Hematopoietic multipotent progenitor cell treated with erythropoietin and hydrocortisone succinate and interleukin-3 and kit ligand, for 4 days (in vitro differentiated cells): ENCODE measurements at regions not wholly inside any gene's neighbourhood (a gene's known extent, or its start where the extent isn't known, plus 50 kb on each side); places are given as distances from the start of the nearest gene placed in this dataset.
A peak's percentile ranks its signal among the peaks of the same experiment; 100 is the strongest.

ENCODE experiments used
- DNase-seq: peaks from one replicate; pipeline ENCODE4 v3.0.0-alpha.2; 2015

DNA sequence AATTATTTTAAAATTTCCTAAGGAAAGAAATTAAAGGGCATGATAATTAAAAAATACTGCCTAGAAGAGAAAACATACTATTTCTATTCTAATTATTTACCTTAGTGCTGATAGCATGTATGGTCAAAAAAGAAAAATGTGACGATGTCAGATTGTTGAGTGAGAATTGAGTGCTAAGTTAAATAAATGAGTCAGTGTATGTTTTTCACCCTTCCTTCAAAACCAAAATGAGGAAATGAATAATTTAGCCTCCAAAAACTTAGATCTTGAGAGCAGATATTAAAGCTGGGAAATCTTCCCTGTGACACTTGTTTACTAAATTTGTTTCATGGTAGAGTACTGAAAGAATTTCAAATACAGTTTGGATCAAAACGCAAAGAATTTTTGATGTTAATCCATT, 58.6 kb upstream of the NYAP2 start:
- no peak for DNase-seq

DNA sequence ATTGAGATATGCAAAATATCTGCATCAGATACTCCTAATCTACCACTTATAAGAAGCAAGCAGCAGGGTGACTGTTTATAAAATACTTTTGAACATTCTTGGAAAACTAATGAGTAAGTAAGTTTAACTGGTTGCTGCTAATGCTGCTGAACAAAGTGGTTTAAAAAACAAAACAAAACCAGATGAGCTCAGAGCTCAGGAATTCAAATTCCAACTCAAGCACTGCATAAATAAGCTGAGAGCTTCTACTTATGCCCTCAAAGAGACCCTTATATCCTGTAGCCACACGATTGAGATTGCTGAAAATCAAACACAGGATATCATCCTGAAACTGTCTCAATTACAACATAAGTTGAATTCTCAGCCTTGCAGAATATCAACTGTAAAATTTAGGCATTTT, 62.3 kb upstream of the NYAP2 start:
- DNase-seq, result no peak

DNA sequence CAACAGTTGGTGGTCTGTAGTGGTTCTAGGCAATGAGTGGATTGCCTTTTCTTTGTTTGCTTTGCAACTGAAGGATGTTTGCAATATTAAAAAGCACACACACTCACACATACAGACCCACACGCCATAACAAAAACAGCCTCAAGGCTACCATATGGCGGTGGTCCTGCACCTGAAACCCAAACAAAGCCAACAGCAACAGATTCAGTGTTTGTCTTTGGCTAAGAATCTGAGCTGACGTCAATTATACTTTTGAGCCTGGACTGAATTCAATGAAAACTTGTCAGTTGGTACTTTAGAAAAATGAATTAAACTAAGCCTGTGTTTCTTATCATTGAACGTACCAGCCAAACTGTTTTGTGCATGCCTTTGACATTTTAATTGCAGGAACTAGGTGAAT, 65.0 kb upstream of the NYAP2 start:
- DNase-seq, result no peak

DNA sequence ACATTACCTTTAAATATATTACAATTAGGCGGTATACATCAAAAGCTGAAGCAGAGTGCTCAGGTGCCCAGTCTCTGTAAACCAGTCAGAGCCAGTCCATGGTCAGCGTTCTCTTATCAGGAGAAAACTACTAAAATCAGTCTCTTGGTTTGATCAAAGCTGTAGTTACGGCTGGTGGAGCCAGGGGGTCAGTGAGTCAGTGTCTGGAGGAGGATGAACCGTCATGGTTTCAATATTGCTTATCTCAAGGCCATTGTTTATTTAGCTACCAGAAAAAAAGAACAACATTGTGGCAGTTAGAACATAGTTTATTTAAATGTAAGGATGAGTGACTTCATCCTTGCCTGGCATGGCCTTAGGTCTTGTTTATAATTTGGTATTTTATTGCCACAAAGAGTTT, 71.3 kb upstream of the NYAP2 start:
- no peak for DNase-seq

DNA sequence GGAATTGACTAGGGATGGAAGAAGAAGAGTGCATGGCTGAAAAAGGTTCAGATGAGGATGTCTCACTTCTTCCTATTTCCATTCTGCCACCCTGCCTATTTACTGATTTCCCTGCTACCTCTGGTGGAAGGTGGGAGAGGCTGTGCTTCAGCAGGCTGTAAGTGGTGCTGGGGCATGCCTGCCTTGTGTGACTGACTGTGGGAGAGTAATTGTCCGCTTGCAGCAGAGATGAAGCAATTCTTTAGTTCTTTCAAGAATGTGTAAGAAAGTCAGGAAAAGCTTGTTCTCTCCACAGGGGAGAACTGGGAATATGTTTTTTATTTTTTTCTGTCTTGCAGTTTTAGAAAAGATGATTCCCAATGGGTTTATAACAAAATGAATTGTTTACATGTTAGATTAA, 72.5 kb upstream of the NYAP2 start:
- DNase-seq, result no peak

DNA sequence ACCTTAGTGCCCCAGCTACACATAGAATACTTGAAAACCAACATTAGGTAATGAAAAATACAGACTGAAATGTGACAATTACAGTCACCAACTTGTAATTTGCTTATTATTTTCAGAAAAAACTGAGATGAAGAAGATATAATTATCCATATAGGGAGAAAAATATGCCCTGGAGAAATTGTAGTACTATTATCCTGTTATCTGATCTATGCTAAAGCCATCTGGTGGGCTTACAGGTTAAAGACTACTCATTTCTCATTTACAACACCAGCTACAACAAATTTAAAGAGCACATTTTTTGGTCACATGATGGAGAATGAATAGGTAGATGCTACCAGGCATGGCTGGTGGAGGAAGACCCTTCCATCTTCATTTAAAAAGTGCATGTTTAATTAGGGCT, 79.6 kb upstream of the NYAP2 start:
- DNase-seq, result no peak

DNA sequence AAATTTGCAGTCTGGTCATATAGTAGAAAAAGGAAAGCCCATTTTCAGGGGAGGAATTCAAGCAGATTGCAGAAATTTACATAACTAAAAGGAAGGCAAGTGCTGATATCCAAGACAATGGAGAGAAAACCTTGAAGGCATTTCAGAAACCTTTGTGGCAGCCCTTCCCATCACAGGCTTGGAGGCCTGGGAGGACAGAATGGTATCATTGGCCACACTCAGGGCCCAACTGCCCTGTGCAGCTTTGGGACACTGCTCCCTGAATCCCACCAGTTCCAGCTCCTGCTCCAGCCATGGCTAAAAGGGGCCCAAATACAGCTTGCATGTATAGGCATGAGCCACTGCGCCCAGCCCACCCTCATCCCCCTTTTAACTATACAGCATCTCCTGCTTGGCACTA, 81.1 kb upstream of the NYAP2 start:
- DNase-seq, result no peak

DNA sequence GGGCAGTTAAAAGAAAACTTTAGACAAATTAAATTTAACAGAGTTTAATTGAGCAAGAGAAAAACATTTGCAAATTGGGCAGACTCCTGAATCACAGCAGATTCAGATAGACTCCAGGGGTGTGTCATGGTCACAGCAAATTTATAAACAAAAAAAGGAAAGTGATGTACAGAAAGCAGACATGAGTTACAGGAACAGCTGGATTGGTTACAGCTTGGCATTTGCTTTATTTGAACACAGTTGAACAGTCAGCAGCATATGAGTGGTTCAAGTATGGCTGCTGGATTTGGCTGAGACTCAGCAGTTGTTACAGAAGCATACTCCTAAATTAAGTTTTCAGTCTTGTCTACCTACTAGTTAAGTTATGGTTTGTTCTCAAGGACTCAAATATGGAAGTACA, 82.3 kb upstream of the NYAP2 start:
- no peak for DNase-seq

DNA sequence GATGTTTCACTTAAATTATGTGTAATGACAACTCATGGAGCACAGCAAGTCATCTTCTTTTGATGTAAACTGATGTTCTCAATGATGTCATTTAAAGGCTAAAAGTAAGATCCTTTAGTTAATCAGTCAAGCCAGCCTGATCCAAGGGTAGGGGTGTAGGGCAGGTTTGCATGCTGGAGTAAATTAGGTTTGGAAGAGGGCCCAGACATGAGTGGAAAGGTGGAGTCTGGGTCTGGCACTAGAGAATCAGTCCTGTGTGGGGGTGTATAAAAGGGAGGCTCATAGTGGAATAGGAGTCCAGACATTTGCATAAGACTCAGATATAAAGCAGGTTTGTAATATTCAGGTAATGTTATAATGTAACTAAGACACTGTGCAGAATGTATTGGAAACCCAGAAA, 88.8 kb upstream of the NYAP2 start:
- no peak for DNase-seq

DNA sequence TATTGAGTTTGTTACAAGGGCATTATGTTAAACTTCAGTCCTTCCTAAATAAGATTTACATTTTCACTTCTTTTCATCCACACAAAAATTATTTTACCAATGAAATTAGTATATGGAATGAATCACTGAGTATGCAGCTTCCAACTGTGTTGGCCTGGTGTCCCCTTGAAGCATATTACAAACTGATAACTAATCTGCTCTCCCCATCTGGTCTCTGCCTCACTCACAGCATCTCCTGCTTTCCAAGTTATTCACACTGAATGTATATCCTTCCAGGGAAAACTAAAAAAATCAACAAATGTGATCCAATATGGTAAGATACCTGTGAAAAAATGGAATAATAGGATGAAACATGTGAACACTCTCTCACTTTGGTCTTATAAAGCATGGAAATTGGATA, 90.0 kb upstream of the NYAP2 start:
- DNase-seq, result no peak

DNA sequence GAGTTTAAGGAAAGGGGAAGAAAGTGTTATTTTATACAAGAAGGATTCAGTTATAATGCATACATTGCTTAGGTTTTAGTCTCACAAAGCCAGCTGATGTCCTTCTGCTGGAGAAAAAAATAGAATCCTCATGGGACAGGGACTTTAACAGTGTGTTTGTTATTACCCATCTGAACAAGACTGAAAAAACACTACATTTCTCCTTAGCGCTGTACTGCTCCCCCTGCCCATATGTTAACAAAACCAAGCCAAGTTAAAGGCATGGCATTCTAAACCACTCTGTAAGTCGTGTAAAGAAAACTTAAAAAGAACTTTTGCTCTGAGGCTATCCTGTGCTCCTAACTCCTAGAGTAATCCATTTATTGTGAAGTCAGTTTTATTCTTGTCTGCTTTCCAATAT, 102.6 kb upstream of the NYAP2 start:
- no peak for DNase-seq

DNA sequence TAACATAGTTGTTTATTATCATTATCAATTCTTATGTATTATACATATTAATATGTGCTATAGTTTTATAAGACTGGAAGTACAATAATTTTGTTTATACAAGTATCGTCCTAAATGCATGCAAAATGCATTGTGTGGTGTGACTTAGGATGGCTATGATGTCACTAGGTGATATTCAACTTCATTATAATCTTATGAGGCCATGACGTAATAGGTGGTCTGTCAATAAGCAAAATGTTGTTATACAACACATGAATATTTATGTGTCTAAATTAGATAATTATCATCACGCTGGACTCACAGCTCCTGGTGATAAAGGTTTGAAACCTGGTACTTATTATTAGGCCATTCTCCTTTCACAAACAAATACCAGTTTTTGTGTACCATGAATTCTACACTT, 104.4 kb upstream of the NYAP2 start:
- DNase-seq, result no peak

DNA sequence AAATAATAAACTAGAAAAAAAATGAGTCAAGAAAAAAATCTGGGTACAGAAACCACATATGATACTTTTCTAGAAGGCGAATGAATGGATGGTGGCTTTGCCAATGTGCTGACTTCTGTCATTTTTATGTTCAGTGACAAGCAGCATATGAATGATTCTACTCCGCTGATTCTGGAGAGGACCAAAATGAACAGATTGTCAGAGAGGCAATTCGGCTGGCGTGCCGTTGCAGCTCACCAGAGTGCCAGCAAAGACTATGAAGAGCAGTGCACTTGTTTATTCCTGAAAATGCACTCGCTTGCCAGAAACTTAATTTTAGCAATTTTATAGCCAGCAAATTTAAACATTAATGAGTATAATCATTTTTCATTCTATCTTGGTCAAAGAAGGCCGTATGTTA, 105.9 kb upstream of the NYAP2 start:
- DNase-seq, result no peak

DNA sequence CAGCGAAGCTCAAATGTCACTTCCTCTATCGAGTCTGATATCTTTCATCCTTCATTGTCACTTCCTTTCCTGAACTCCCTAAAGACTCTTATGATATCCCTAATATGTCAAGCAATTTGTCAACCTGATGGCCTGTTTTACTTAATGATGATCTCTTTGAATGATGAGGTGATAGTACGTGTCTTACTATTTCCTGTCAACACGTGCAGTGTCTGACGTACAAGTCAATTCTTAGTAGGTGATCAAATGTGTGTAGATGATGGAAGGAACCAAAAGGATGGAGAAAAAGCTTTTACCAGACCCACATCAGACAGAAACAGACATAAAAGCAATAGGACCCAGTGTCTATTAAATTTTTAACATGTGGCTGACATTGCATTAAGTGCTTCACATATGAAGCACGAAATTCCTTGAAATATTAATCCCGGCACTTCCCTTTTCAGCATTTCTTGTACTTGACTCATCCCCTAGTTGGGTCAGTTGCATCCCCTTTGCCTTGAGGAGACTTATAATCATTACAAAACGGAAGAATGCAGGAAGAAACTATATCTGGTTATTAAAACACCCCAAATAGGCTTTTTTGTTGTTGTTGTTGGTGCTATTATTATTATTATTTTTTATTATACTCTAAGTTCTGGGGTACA, 108.6 kb upstream of the NYAP2 start:
- DNase-seq, result no peak

DNA sequence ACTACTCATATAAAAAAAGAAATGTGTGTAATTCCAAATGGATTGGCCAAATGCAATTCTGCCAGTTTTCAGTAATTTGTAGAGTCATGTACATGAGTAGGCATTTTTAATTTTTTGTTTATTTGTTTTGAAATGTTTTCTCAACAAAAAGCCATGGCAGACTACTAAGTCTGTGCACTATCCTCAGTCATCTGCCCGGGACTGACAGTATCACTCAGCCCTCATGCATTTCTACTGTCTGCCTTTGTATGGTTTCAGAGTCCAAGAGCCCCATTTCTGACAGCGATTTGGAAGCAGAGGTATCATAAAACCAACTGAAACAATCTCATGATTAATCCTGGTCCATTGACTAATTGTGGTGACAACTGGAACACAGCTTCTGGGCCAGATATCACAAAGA, 109.9 kb upstream of the NYAP2 start:
- no peak for DNase-seq

DNA sequence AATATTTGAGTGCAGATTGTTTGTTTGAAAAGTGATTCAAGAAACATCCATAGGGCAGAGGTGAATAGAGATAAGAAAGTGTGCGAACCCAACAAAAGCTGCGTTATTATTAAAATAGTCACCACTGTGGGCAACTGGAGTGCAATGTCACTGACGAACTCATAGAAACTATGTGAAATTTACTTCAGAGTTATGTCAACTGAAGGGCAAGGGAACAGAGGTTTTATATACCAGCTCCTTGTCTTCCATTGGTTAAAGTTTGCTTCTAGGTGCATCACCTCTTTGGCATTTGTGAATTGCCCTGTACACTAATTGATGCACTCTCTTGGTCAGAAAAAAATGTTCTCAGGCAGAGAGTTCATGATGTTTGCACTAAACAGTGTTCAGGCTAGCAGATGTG, 110.5 kb upstream of the NYAP2 start:
- DNase-seq, result no peak

DNA sequence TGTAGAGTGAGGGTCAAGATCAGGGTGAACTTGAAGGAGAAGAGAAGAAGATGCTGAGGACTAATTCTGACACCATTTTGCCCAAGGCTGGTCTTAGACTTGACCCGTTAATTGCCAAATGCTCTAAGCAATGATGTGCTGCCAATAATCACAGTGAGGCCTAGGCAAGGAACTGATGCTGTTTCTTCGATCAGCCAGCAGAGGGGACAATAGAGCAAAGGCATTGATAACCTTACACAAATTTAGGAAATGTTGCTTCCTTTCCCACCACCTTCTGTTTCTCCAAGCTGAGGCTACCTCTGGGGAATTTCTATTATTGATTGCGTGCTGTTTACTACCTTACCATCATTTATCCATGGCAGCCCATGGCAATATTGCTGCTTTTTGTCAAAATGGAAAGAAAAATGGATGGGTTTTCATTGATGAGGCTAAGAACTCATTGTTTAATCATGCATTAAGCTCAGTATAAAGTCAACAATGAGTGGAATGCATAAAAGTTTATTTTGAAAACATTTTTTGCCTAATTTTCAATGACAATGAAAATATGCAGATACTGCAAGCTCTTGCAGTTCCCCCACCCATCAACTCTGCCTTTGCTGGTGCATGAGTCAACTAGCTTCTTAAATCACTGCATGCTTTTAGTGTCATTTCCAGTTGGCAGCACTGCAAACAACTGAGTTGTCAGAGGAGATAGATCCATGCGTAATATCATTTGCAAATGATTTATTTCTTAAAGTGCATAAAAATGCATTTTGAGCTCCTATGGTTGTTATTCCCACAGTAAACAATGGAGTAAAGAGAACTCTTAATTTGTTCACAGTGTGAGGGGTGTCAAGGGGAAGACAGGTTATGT, 116.4 kb upstream of the NYAP2 start:
- peak; percentile 42 for DNase-seq

DNA sequence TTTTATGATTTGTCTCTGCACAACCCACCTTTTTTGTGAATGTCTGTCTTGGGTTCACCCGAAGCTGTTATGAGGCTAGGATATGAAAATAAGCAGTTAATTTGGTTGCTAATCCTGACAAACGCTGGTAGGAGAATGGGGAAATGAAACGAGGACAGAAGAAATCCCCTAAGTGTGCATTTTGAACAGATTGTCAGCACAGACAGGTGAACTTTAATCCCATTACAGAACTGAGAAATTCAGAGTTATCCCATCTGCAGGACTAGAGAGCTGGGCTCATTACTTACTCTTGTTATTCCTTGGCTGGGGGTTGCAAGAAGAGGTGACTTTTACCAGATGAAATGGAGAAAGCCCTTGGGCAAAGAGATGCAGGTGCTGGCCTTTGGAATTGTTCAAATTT, 123.3 kb upstream of the NYAP2 start:
- no peak for DNase-seq

DNA sequence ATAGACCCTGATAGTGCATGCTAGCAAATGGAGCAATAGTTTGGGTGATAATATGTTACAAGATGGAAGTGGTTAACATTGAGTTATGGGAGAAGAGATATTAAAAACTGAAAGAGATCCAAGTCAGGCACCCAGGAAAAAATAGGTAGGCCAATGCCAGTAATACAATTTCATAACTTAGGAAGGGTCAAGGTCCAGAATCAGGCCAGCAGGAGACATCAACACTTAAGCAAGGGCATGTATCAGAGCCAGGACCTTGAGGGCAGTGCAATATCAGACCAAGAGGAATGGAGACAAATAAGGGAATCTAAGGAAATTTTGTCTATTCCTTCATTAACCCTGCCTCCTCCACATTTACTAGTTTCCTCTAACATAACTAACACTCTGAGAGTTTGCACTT, 124.1 kb upstream of the NYAP2 start:
- no peak for DNase-seq

DNA sequence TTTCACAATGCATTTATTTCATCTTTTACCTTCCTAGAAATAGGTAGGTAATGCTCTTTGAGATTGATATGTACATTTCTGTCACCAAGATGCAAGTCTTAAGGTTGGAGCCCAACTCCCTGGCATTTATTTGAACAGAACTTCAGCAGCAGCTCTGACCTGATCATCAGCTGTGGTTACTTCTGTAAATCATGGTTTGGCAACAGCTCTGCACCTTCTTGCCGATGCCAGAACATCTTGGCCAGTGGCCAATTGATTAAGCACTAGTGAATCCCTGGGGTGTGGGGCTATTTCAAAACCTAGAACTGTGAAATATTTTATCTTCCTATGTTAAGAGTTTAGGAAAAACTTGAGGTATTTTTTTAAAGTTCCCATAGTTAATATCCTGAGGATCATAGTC, 124.8 kb upstream of the NYAP2 start:
- DNase-seq, result peak; percentile 4

DNA sequence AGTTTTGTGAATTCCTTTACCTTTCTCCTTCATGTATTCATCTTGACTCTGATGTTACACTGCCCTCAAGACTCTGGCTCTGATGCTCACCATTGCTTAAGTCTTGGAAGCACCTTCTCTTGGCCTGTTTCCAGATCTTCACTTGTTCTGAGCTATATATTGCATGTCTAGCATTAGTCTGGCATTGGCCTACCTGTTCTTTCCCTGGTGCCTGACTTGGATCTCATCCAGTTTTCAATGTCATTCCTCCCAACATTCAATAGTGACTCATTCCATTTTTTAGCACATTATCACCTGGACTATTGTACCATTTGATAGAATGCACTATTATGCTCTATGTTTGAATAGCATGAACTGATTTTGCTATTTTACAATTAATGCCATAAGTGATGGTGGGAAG, 127.3 kb upstream of the NYAP2 start:
- no peak for DNase-seq

DNA sequence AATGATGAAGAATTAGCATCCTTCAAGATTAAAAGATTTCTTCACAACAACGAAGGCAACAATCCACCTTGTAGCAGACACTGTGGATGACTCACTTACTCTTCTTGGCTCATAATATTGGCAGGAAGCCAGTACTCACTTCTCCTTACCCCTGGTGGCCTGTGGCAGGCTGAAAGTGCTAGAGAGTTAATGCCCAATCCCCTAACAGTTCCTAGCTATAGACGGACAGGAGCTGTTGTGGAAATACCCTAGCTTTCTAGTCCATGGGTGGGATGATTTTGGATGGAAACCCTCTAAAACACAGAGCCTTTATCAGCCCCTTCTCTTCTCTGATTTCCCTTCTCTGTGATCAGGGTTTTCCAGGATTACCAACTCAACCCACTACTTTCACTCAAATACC, 128.6 kb upstream of the NYAP2 start:
- peak; percentile 75 for DNase-seq

DNA sequence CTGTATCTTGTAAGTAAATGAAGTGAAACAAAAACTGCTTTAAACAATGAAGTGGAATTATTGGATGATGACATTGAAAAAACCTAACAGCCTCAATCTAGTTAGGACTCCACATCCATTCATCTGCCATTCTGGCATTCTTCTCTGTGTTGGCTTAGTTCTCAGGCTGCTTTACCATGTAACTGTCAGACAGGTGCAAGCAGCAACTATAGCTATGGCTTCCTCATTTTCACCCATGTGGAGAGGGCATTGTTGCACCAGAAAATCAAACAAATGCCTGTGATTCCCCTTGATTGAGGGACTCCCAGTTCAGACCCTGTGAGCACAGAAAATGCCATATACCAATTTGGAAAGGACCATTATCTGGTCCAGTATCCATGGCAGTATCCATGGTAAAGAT, 129.5 kb upstream of the NYAP2 start:
- DNase-seq, result no peak

DNA sequence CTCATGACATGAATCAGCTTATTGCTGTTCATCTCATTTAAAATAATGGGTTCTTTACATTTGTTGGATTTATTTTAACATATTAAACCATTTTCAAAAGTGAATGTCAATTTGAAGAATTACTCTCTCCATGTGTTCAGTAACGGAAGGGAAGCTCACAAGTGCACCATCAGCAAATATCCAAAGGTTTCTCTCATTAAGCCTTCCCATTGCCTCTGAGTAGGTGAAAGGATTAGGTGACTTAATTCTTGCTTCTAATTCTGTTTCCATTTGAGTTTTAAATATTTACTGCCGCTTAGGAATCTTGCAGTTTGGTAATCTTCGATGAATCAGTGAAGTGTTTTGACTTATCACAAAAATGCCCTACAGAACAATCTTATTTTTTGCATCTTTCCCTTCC, 145.1 kb upstream of the NYAP2 start:
- DNase-seq, result no peak

DNA sequence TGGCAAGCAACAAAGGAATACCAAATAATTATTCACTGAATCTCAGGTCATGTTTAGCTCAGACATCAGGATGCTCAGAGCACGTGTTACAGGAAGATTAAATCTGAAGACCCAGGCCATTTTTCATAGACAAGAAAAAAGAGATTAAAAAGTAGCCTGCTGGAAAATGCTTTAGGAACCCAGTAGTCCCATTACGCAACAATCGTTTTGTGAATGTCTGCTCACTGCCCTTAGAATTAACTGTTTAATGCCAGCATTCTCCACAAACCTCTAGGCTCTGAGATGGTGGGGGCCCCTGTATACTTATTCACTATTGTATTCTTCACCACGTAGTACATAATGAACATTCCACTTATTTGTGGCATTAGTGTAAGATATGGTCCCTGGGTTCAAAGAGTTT, 154.6 kb upstream of the NYAP2 start:
- DNase-seq, result no peak
